Ascending aorta (tissue), 2 donors: ENCODE measurements at regions not wholly inside any gene's neighbourhood (a gene's known extent, or its start where the extent isn't known, plus 50 kb on each side); places are given as distances from the start of the nearest gene placed in this dataset.
"Not testable (repeated sequence)": the region's sequence is repeated elsewhere in the genome, so short reads cannot be mapped to it uniquely, and the experiment has no call there.

Experiments
- DNase-seq, 2 donors: peaks; one replicate each; pipeline ENCODE4 v3.0.0-alpha.2; 2019; ENCODE audit warnings: low spot score in 2 of 2
- H3K27ac ChIP-seq, 2 donors: fragments of 200-600 bp; sonication (generic); one replicate each; pipeline ENCODE4 v1.5.1; 2016 to 2017; ENCODE audit warnings: mild to moderate bottlenecking in 1 of 2
- H3K27me3 ChIP-seq: fragments of 200-600 bp; sonication (generic); one replicate; pipeline ENCODE4 v1.5.1; 2017
- H3K36me3 ChIP-seq, 2 donors: fragments of 200-600 bp; sonication (generic); one replicate each; pipeline ENCODE4 v1.5.1; 2016
- H3K4me1 ChIP-seq, 2 donors: fragments of 200-600 bp; sonication (generic); one replicate each; pipeline ENCODE4 v1.5.1; 2016 to 2017; ENCODE audit warnings: mild to moderate bottlenecking in 1 of 2
- H3K4me3 ChIP-seq, 2 donors: fragments of 200-600 bp; sonication (generic); one replicate each; pipeline ENCODE4 v1.5.1; 2016 to 2017; ENCODE audit warnings: mild to moderate bottlenecking in 1 of 2
- H3K9me3 ChIP-seq, 2 donors: fragments of 200-600 bp; sonication (generic); one replicate each; pipeline ENCODE4 v1.5.1; 2016
- intact Hi-C: fragments of 100-400 bp; cut with DNase I; formaldehyde crosslinking; loops from one replicate; pipeline ENCODE4 v1.15.1; 2023
- TF ChIP-seq, protein P1 (sequence below), 3 experiments: fragments of 200-600 bp in 2 of 3; fragments of 450-650 bp in 1 of 3; sonication (generic) in 2 of 3; IDR thresholded peaks; one replicate each; pipeline ENCODE4 v1.5.1; 2016 to 2019; ENCODE audit warnings: antibody characterized with exemption in 3 of 3, mild to moderate bottlenecking in 1 of 3, moderate library complexity in 1 of 3

DNA sequence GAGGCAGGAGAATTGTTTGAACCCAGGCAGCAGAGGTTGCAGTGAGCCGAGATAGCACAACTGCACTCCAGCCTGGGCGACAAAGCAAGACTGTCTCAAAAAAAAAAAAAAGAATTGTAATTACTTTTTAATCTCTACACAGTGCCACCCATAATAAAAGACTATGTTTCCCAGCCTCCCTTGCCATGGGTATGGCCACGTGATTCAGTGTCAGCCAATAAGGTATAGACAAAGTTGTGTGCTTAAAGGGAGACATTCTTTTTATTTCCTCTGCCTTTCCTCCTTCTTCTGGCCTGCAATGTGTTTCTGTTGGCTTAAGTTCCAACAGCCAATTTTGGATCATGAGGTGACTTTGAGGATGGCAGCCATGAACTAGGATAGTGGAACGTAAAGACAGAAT is 406.9 kb downstream of the LNPK start:
- H3K4me3 ChIP-seq, result no peak overlapping the region
- no peak for DNase-seq
- H3K4me1 ChIP-seq, result no peaks in the 10 kb centered on the region
- intact Hi-C loops, result no loop called here
- no peaks in the 10 kb centered on the region for H3K27me3 ChIP-seq
- H3K9me3 ChIP-seq, result no peaks in the 10 kb centered on the region
- H3K27ac ChIP-seq, result no peak overlapping the region
- TF ChIP-seq, protein P1, sequence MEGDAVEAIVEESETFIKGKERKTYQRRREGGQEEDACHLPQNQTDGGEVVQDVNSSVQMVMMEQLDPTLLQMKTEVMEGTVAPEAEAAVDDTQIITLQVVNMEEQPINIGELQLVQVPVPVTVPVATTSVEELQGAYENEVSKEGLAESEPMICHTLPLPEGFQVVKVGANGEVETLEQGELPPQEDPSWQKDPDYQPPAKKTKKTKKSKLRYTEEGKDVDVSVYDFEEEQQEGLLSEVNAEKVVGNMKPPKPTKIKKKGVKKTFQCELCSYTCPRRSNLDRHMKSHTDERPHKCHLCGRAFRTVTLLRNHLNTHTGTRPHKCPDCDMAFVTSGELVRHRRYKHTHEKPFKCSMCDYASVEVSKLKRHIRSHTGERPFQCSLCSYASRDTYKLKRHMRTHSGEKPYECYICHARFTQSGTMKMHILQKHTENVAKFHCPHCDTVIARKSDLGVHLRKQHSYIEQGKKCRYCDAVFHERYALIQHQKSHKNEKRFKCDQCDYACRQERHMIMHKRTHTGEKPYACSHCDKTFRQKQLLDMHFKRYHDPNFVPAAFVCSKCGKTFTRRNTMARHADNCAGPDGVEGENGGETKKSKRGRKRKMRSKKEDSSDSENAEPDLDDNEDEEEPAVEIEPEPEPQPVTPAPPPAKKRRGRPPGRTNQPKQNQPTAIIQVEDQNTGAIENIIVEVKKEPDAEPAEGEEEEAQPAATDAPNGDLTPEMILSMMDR (IDR thresholded peaks at IDR 0.05), result no peak
- H3K36me3 ChIP-seq, result no peaks in the 10 kb centered on the region

DNA sequence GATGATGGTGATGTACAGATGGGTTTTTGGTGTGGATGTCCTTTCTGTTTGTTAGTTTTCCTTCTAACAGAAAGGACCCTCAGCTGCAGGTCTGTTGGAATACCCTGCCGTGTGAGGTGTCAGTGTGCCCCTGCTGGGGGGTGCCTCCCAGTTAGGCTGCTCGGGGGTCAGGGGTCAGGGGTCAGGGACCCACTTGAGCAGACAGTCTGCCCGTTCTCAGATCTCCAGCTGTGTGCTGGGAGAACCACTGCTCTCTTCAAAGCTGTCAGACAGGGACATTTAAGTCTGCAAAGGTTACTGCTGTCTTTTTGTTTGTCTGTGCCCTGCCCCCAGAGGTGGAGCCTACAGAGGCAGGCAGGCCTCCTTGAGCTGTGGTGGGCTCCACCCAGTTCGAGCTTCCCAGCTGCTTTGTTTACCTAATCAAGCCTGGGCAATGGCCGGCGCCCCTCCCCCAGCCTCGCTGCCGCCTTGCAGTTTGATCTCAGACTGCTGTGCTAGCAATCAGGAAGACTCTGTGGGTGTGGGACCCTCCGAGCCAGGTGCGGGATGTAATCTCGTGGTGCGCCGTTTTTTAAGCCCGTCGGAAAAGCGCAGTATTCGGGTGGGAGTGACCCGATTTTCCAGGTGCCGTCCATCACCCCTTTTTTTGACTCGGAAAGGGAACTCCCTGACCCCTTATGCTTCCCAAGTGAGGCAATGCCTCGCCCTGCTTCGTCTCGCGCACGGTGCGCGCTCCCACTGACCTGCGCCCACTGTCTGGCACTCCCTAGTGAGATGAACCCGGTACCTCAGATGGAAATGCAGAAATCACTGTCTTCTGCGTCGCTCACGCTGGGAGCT is 408.2 kb downstream of the LNPK start:
- H3K36me3 ChIP-seq, H3K4me3 ChIP-seq, H3K27ac ChIP-seq, H3K27me3 ChIP-seq, intact Hi-C loops, DNase-seq, H3K4me1 ChIP-seq, H3K9me3 ChIP-seq: not testable (repeated sequence)

DNA sequence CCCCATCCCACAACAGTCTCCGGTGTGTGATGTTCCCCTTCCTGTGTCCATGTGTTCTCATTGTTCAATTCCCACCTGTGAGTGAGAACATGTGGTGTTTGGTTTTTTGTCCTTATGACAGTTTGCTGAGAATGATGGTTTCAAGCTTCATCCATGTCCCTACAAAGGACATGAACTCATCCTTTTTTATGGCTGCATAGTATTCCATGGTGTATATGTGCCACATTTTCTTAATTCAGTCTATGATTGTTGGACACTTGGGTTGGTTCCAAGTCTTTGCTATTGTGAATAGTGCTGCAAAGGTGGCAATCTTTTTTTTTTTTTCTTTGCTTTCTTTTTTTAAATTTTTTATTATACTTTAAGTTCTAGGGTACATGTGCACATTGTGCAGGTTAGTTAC is 406.7 kb upstream of the ATP5MC3 start:
- H3K4me1 ChIP-seq, DNase-seq, H3K27ac ChIP-seq, H3K4me3 ChIP-seq, intact Hi-C loops, H3K9me3 ChIP-seq, H3K36me3 ChIP-seq, H3K27me3 ChIP-seq: not testable (repeated sequence)

DNA sequence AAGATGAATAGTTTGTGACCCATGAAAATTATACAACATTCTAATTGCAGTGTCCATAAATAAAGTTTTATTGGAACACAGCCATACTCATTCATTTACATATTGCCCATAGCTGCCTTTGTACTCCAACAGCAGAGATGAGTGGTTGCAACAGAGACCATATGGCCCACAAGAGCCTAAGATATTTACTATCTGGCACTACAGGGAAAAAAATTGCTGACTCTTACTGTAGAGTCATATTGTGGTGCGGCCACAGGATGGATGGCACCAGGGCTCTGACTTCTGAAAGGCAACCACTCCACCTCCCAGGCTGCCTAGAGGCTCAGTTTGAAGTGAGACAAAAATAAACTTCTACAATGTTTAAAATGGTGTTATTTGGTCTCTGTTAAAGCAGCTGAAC is 404.0 kb upstream of the ATP5MC3 start:
- intact Hi-C loops, result no loop called here
- H3K4me3 ChIP-seq, result no peak overlapping the region
- no peaks in the 10 kb centered on the region for H3K9me3 ChIP-seq
- no peaks in the 10 kb centered on the region for H3K4me1 ChIP-seq
- TF ChIP-seq, protein P1 (IDR thresholded peaks at IDR 0.05), result no peak
- DNase-seq, result no peak
- H3K27me3 ChIP-seq, result no peaks in the 10 kb centered on the region
- H3K36me3 ChIP-seq, result no peaks in the 10 kb centered on the region
- no peak overlapping the region for H3K27ac ChIP-seq

DNA sequence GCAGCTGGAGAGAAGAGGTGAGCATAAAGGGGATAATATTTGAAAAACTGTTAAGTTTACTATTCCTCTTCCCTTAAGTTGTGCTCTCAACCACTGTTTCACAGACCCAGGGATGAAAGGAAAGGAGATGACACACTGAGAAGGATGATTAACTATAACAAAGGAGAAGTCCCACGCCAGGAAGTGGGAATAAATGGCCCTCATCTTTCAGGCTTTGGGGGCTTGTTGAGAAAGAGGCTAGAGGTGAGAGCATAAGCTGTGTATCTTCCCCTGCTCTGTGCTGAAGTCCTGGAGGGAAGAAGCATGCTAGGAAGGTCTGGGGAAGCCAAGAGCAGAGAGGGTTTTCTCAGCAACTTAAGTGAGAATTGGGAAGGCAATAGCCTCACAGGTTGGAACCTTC is 399.1 kb upstream of the ATP5MC3 start:
- intact Hi-C loops, result no loop called here
- Histone ChIP-seq H3K27me3 (no peaks in the 10 kb centered on the region), H3K36me3 (no peaks in the 10 kb centered on the region), H3K4me3 (no peak overlapping the region), H3K9me3 (no peaks in the 10 kb centered on the region), H3K27ac (no peak overlapping the region), H3K4me1 (no peaks in the 10 kb centered on the region)
- DNase-seq, result no peak
- TF ChIP-seq, protein P1 (IDR thresholded peaks at IDR 0.05), result no peak

DNA sequence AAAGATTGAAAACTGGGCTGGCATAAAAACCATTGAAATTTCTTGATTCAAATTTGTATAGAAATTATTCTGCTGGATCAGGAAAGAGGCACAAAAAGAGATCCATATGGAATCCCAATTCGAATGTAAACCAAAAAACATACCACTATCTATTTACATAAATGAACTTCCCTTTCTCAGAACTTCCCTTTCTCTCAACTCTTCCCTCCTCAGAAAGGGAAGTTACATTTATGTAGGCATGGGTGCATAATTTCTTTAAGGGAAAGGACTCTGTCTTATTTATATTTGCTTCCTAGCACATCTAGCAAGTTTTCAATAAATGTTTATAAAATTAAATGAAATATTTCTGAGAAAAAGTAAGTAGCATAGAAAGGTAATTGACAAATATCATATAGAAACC is 398.1 kb upstream of the ATP5MC3 start:
- TF ChIP-seq, protein P1 (IDR thresholded peaks at IDR 0.05), result no peak
- DNase-seq, result no peak
- Histone ChIP-seq H3K27ac (no peak overlapping the region), H3K27me3 (no peaks in the 10 kb centered on the region), H3K36me3 (no peaks in the 10 kb centered on the region), H3K4me1 (no peaks in the 10 kb centered on the region), H3K4me3 (no peak overlapping the region), H3K9me3 (no peaks in the 10 kb centered on the region)
- intact Hi-C loops, result no loop called here
